GM23338 (cell line): ENCODE measurements at regions not wholly inside any gene's neighbourhood (a gene's known extent, or its start where the extent isn't known, plus 50 kb on each side); places are given as distances from the start of the nearest gene placed in this dataset.

ENCODE experiments used
- ATAC-seq: fragments of 200-7000 bp; cut with Tn5 transposase; 3 replicates; pipeline ENCODE4 v1.9.1; 2020
- DNase-seq: peaks from one replicate; pipeline ENCODE4 v3.0.0-alpha.2; 2015; ENCODE audit warnings: low spot score
- H2AFZ ChIP-seq: fragments of 200-600 bp; sonication (generic); 2 replicates; pipeline ENCODE4 v1.8.0; 2016; ENCODE audit warnings: antibody characterized with exemption, mild to moderate bottlenecking, moderate library complexity
- H3F3A ChIP-seq: fragments of 200-600 bp; sonication (generic); replicated peaks from 2 replicates; pipeline ENCODE4 v1.8.0; 2017; ENCODE audit warnings: antibody characterized with exemption, mixed run types, low read depth
- H3K27ac ChIP-seq: fragments of 200-600 bp; sonication (generic); 2 replicates; pipeline ENCODE4 v1.6.1; 2016; ENCODE audit warnings: low read depth
- H3K27me3 ChIP-seq: fragments of 200-600 bp; sonication (generic); 2 replicates; pipeline ENCODE4 v1.8.0; 2016; ENCODE audit warnings: mild to moderate bottlenecking, mixed run types, moderate library complexity; ENCODE audit not compliant: insufficient read depth
- H3K36me3 ChIP-seq: fragments of 200-600 bp; sonication (generic); 2 replicates; pipeline ENCODE4 v1.8.0; 2016; ENCODE audit warnings: mild to moderate bottlenecking; ENCODE audit not compliant: insufficient read depth
- H3K4me1 ChIP-seq: fragments of 200-600 bp; sonication (generic); 2 replicates; pipeline ENCODE4 v1.8.0; 2016; ENCODE audit warnings: mild to moderate bottlenecking, moderate library complexity; ENCODE audit not compliant: insufficient read depth
- H3K4me2 ChIP-seq: fragments of 200-600 bp; sonication (generic); 2 replicates; pipeline ENCODE4 v1.7.1; 2017; ENCODE audit warnings: mixed run types
- H3K4me3 ChIP-seq: fragments of 200-600 bp; sonication (generic); 2 replicates; pipeline ENCODE4 v1.6.1; 2016; ENCODE audit warnings: mixed run types
- H3K79me2 ChIP-seq: fragments of 200-600 bp; sonication (generic); replicated peaks from 2 replicates; pipeline ENCODE4 v1.8.0; 2017; ENCODE audit warnings: mild to moderate bottlenecking; ENCODE audit not compliant: insufficient read depth
- H3K9me2 ChIP-seq: fragments of 200-600 bp; sonication (generic); 2 replicates; pipeline ENCODE4 v1.8.0; 2017; ENCODE audit not compliant: insufficient read depth
- H4K20me1 ChIP-seq: fragments of 200-600 bp; sonication (generic); replicated peaks from 2 replicates; pipeline ENCODE4 v1.8.0; 2017; ENCODE audit warnings: mild to moderate bottlenecking; ENCODE audit not compliant: insufficient read depth
- H3K27ac Mint-ChIP-seq: 2 replicates; pipeline ENCODE4 v1.8.0; 2020; ENCODE audit warnings: inconsistent platforms, mild to moderate bottlenecking, moderate library complexity, mixed read lengths
- H3K27me3 Mint-ChIP-seq: 3 replicates; pipeline ENCODE4 v1.8.0; 2022; ENCODE audit warnings: low read depth, mild to moderate bottlenecking, moderate library complexity, mixed read lengths, inconsistent platforms; ENCODE audit not compliant: insufficient read depth, poor library complexity
- H3K36me3 Mint-ChIP-seq: 3 replicates; pipeline ENCODE4 v1.8.0; 2021; ENCODE audit warnings: low read depth, mild to moderate bottlenecking, inconsistent platforms, moderate library complexity, mixed read lengths
- H3K4me1 Mint-ChIP-seq: 3 replicates; pipeline ENCODE4 v1.8.0; 2020; ENCODE audit warnings: mild to moderate bottlenecking, inconsistent platforms, mixed read lengths
- H3K4me3 Mint-ChIP-seq: 3 replicates; pipeline ENCODE4 v1.8.0; 2021; ENCODE audit warnings: moderate library complexity, mild to moderate bottlenecking, inconsistent platforms, mixed read lengths
- H3K9me3 Mint-ChIP-seq: 3 replicates; pipeline ENCODE4 v1.8.0; 2020; ENCODE audit warnings: moderate library complexity, mild to moderate bottlenecking, inconsistent platforms, mixed read lengths
- EZH2phosphoT487 ChIP-seq: fragments of 200-600 bp; sonication (generic); IDR thresholded peaks from one replicate; pipeline ENCODE4 v1.8.1; 2018; ENCODE audit warnings: antibody characterized with exemption; ENCODE audit not compliant: unreplicated experiment
- JUNB ChIP-seq: IDR thresholded peaks from one replicate; pipeline ENCODE4 v1.6.1; 2016; ENCODE audit warnings: antibody characterized with exemption; ENCODE audit not compliant: unreplicated experiment
- NANOG ChIP-seq: IDR thresholded peaks from 2 replicates; pipeline ENCODE4 v1.6.1; 2016; ENCODE audit warnings: antibody characterized with exemption, borderline replicate concordance
- POLR2AphosphoS5 ChIP-seq: IDR thresholded peaks from 2 replicates; pipeline ENCODE4 v1.6.1; 2016; ENCODE audit warnings: antibody characterized with exemption, low read depth
- STAT1 ChIP-seq: IDR thresholded peaks from one replicate; pipeline ENCODE4 v1.6.1; 2016; ENCODE audit warnings: antibody characterized with exemption; ENCODE audit not compliant: unreplicated experiment
- ZNF114 ChIP-seq: fragments of 250-450 bp; sonication (Bioruptor Pico); IDR thresholded peaks from 2 replicates; pipeline ENCODE4 v1.5.0; 2020; ENCODE audit warnings: mild to moderate bottlenecking, moderate library complexity
- ZNF331 ChIP-seq: fragments of 250-450 bp; sonication (Bioruptor Pico); IDR thresholded peaks from 2 replicates; pipeline ENCODE4 v1.5.0; 2020; ENCODE audit warnings: low read depth, mild to moderate bottlenecking, moderate library complexity
- TF ChIP-seq, protein P1 (sequence below): IDR thresholded peaks from one replicate; pipeline ENCODE4 v1.6.1; 2018; ENCODE audit warnings: antibody characterized with exemption; ENCODE audit not compliant: unreplicated experiment
- TF ChIP-seq, protein P2 (sequence below): fragments of 250-450 bp; sonication (Bioruptor Pico); IDR thresholded peaks from 2 replicates; pipeline ENCODE4 v1.5.0; 2020; ENCODE audit warnings: mild to moderate bottlenecking, moderate library complexity
- TF ChIP-seq, protein P3 (sequence below), 2 experiments: fragments of 200-600 bp in 1 of 2; sonication (generic) in 1 of 2; conservative IDR thresholded peaks; 2 replicates each; pipeline versions ENCODE4 v1.5.1 to v1.6.1; 2016 to 2017; ENCODE audit warnings: antibody characterized with exemption in 2 of 2, low read depth in 2 of 2, mild to moderate bottlenecking in 2 of 2, moderate library complexity in 1 of 2

DNA sequence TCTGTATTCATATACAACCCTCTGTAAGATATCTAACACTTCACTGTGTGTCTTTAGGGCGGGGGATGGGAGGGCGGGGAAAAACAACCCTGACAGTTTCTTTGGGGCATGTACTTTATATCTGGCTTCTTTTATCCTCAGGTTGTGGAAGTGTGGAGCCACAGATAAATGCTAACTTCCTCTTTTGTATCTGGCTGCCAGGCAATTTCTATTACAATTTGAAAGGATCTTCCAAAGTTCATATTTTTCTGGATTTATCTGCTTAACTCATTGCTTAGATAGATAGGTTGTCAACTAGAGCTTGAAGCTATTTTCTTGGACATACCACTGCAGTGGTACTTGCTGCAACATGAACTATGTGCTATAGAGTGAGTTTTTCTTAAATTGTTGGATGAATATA is 393.0 kb downstream of the LMO7 start:
- ATAC-seq (no peak), DNase-seq (no peak)
- Mint-ChIP-seq H3K4me1 (peaks cover 16% of the 10 kb centered on the region), H3K9me3 (no peaks in the 10 kb centered on the region), H3K27me3 (no peaks in the 10 kb centered on the region), H3K36me3 (no peaks in the 10 kb centered on the region), H3K4me3 (no peak overlapping the region), H3K27ac (no peak overlapping the region)
- Histone ChIP-seq H4K20me1 (no peaks in the 10 kb centered on the region), H3K79me2 (no peaks in the 10 kb centered on the region), H3K27me3 (no peaks in the 10 kb centered on the region), H3K9me2 (no peaks in the 10 kb centered on the region), H3K4me1 (peaks cover 4% of the 10 kb centered on the region; the same call in 1 of the 2 replicates), H3K4me3 (no peak overlapping the region), H3F3A (no peaks in the 10 kb centered on the region), H3K36me3 (no peaks in the 10 kb centered on the region), H3K4me2 (no peak overlapping the region), H3K27ac (no peak overlapping the region), H2AFZ (no peak overlapping the region)
- TF ChIP-seq ZNF331 (CRISPR knock-in tag) (no peak), ZNF114 (CRISPR knock-in tag) (no peak), NANOG (no peak), POLR2AphosphoS5 (no peak), EZH2phosphoT487 (no peak), STAT1 (no peak), JUNB (no peak)
- TF ChIP-seq, protein P1, sequence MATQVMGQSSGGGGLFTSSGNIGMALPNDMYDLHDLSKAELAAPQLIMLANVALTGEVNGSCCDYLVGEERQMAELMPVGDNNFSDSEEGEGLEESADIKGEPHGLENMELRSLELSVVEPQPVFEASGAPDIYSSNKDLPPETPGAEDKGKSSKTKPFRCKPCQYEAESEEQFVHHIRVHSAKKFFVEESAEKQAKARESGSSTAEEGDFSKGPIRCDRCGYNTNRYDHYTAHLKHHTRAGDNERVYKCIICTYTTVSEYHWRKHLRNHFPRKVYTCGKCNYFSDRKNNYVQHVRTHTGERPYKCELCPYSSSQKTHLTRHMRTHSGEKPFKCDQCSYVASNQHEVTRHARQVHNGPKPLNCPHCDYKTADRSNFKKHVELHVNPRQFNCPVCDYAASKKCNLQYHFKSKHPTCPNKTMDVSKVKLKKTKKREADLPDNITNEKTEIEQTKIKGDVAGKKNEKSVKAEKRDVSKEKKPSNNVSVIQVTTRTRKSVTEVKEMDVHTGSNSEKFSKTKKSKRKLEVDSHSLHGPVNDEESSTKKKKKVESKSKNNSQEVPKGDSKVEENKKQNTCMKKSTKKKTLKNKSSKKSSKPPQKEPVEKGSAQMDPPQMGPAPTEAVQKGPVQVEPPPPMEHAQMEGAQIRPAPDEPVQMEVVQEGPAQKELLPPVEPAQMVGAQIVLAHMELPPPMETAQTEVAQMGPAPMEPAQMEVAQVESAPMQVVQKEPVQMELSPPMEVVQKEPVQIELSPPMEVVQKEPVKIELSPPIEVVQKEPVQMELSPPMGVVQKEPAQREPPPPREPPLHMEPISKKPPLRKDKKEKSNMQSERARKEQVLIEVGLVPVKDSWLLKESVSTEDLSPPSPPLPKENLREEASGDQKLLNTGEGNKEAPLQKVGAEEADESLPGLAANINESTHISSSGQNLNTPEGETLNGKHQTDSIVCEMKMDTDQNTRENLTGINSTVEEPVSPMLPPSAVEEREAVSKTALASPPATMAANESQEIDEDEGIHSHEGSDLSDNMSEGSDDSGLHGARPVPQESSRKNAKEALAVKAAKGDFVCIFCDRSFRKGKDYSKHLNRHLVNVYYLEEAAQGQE, result no peak
- TF ChIP-seq, protein P2, sequence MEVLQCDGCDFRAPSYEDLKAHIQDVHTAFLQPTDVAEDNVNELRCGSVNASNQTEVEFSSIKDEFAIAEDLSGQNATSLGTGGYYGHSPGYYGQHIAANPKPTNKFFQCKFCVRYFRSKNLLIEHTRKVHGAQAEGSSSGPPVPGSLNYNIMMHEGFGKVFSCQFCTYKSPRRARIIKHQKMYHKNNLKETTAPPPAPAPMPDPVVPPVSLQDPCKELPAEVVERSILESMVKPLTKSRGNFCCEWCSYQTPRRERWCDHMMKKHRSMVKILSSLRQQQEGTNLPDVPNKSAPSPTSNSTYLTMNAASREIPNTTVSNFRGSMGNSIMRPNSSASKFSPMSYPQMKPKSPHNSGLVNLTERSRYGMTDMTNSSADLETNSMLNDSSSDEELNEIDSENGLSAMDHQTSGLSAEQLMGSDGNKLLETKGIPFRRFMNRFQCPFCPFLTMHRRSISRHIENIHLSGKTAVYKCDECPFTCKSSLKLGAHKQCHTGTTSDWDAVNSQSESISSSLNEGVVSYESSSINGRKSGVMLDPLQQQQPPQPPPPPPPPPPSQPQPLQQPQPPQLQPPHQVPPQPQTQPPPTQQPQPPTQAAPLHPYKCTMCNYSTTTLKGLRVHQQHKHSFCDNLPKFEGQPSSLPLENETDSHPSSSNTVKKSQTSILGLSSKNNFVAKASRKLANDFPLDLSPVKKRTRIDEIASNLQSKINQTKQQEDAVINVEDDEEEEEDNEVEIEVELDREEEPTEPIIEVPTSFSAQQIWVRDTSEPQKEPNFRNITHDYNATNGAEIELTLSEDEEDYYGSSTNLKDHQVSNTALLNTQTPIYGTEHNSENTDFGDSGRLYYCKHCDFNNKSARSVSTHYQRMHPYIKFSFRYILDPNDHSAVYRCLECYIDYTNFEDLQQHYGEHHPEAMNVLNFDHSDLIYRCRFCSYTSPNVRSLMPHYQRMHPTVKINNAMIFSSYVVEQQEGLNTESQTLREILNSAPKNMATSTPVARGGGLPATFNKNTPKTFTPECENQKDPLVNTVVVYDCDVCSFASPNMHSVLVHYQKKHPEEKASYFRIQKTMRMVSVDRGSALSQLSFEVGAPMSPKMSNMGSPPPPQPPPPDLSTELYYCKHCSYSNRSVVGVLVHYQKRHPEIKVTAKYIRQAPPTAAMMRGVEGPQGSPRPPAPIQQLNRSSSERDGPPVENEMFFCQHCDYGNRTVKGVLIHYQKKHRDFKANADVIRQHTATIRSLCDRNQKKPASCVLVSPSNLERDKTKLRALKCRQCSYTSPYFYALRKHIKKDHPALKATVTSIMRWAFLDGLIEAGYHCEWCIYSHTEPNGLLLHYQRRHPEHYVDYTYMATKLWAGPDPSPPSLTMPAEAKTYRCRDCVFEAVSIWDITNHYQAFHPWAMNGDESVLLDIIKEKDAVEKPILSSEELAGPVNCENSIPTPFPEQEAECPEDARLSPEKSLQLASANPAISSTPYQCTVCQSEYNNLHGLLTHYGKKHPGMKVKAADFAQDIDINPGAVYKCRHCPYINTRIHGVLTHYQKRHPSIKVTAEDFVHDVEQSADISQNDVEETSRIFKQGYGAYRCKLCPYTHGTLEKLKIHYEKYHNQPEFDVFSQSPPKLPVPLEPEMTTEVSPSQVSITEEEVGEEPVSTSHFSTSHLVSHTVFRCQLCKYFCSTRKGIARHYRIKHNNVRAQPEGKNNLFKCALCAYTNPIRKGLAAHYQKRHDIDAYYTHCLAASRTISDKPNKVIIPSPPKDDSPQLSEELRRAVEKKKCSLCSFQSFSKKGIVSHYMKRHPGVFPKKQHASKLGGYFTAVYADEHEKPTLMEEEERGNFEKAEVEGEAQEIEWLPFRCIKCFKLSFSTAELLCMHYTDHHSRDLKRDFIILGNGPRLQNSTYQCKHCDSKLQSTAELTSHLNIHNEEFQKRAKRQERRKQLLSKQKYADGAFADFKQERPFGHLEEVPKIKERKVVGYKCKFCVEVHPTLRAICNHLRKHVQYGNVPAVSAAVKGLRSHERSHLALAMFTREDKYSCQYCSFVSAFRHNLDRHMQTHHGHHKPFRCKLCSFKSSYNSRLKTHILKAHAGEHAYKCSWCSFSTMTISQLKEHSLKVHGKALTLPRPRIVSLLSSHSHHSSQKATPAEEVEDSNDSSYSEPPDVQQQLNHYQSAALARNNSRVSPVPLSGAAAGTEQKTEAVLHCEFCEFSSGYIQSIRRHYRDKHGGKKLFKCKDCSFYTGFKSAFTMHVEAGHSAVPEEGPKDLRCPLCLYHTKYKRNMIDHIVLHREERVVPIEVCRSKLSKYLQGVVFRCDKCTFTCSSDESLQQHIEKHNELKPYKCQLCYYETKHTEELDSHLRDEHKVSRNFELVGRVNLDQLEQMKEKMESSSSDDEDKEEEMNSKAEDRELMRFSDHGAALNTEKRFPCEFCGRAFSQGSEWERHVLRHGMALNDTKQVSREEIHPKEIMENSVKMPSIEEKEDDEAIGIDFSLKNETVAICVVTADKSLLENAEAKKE, result no peak
- TF ChIP-seq, protein P3, sequence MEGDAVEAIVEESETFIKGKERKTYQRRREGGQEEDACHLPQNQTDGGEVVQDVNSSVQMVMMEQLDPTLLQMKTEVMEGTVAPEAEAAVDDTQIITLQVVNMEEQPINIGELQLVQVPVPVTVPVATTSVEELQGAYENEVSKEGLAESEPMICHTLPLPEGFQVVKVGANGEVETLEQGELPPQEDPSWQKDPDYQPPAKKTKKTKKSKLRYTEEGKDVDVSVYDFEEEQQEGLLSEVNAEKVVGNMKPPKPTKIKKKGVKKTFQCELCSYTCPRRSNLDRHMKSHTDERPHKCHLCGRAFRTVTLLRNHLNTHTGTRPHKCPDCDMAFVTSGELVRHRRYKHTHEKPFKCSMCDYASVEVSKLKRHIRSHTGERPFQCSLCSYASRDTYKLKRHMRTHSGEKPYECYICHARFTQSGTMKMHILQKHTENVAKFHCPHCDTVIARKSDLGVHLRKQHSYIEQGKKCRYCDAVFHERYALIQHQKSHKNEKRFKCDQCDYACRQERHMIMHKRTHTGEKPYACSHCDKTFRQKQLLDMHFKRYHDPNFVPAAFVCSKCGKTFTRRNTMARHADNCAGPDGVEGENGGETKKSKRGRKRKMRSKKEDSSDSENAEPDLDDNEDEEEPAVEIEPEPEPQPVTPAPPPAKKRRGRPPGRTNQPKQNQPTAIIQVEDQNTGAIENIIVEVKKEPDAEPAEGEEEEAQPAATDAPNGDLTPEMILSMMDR (conservative IDR thresholded peaks at IDR 0.05; ENCODE audit: low read depth in 2 of 2), result no peak
